Thyroid gland (tissue), 4 donors: ENCODE measurements at regions not wholly inside any gene's neighbourhood (a gene's known extent, or its start where the extent isn't known, plus 50 kb on each side); places are given as distances from the start of the nearest gene placed in this dataset.

Experiments used
- POLR2A ChIP-seq, 2 donors: fragments of 450-650 bp; IDR thresholded peaks; one replicate each; pipeline ENCODE4 v1.6.1; 2017; ENCODE audit warnings: antibody characterized with exemption in 2 of 2, mild to moderate bottlenecking in 2 of 2, moderate library complexity in 1 of 2
- TF ChIP-seq, protein P1 (sequence below), 6 experiments: fragments of 200-600 bp in 3 of 6; fragments of 450-650 bp in 3 of 6; sonication (generic) in 3 of 6; IDR thresholded peaks; one replicate each; pipeline ENCODE4 v1.5.1; 2016 to 2019; ENCODE audit warnings: antibody characterized with exemption in 6 of 6, mild to moderate bottlenecking in 2 of 6, inconsistent platforms in 1 of 6, moderate library complexity in 1 of 6

- TF ChIP-seq, protein P1, sequence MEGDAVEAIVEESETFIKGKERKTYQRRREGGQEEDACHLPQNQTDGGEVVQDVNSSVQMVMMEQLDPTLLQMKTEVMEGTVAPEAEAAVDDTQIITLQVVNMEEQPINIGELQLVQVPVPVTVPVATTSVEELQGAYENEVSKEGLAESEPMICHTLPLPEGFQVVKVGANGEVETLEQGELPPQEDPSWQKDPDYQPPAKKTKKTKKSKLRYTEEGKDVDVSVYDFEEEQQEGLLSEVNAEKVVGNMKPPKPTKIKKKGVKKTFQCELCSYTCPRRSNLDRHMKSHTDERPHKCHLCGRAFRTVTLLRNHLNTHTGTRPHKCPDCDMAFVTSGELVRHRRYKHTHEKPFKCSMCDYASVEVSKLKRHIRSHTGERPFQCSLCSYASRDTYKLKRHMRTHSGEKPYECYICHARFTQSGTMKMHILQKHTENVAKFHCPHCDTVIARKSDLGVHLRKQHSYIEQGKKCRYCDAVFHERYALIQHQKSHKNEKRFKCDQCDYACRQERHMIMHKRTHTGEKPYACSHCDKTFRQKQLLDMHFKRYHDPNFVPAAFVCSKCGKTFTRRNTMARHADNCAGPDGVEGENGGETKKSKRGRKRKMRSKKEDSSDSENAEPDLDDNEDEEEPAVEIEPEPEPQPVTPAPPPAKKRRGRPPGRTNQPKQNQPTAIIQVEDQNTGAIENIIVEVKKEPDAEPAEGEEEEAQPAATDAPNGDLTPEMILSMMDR (IDR thresholded peaks at IDR 0.05): no peak
- TF ChIP-seq POLR2A (IDR thresholded peaks at IDR 0.05): no peak
These were observed 173.2 kb upstream of the TRPC7 start for GRCh38 chr5:136538534-136538933.
